NT2/D1 (cell line): ENCODE measurements at regions not wholly inside any gene's neighbourhood (a gene's known extent, or its start where the extent isn't known, plus 50 kb on each side); places are given as distances from the start of the nearest gene placed in this dataset.

ENCODE experiments used
- SUZ12 ChIP-seq: IDR thresholded peaks from 2 replicates; pipeline ENCODE4 v1.6.1; 2011; ENCODE audit not compliant: insufficient read length, insufficient read depth; ENCODE audit errors: extremely low read depth
- YY1 ChIP-seq: IDR thresholded peaks from 2 replicates; pipeline ENCODE4 v1.6.1; 2011; ENCODE audit not compliant: insufficient read length, insufficient read depth
- ZNF274 ChIP-seq: IDR thresholded peaks from 2 replicates; pipeline ENCODE4 v1.6.1; 2011; ENCODE audit warnings: mild to moderate bottlenecking, low read depth, low read length

GRCh38 chr18:44568342-44568741, 112.3 kb upstream of the SETBP1 start:
- TF ChIP-seq YY1 (no peak), SUZ12 (no peak), ZNF274 (no peak)
